ENCODE measurements at regions not wholly inside any gene's neighbourhood (a gene's known extent, or its start where the extent isn't known, plus 50 kb on each side); places are given as distances from the start of the nearest gene placed in this dataset.

GRCh38 chr4:188958346-188958745, 819.1 kb downstream of the TRIML1 start:
- Histone ChIP-seq H3F3A (ENCODE audit: control insufficient read depth, insufficient read depth) (no peaks in the 10 kb centered on the region), H3K4me2 (ENCODE audit: low read length) (no peak overlapping the region), H3K79me2 (ENCODE audit: control insufficient read depth, low read length) (no peaks in the 10 kb centered on the region), H3K9me2 (replicated peaks; ENCODE audit: control insufficient read depth, low read length) (no peaks in the 10 kb centered on the region), H3K9me3 (ENCODE audit: control insufficient read depth, insufficient read depth, low read length) (no peaks in the 10 kb centered on the region), H3K36me3 (ENCODE audit: control insufficient read depth, low read length) (no peaks in the 10 kb centered on the region), H4K20me1 (ENCODE audit: control insufficient read depth, insufficient read depth, low read depth, low read length) (no peaks in the 10 kb centered on the region), H3K4me3 (ENCODE audit: low read length) (no peak overlapping the region), H3K27me3 (ENCODE audit: control insufficient read depth, low read length) (no peaks in the 10 kb centered on the region), H3K27ac (ENCODE audit: low read depth, low read length) (no peak overlapping the region), H3K4me1 (ENCODE audit: control insufficient read depth, low read length) (no peaks in the 10 kb centered on the region)
- TF ChIP-seq EZH2phosphoT487 (IDR thresholded peaks at IDR 0.05; ENCODE audit: borderline replicate concordance, low read length): no peak
- no peak for TF ChIP-seq CTCF (IDR thresholded peaks at IDR 0.05; ENCODE audit: low read depth, low read length, poor library complexity, severe bottlenecking)

GRCh38 chr4:188959424-188959823, 820.2 kb downstream of the TRIML1 start:
- H3F3A ChIP-seq (ENCODE audit: control insufficient read depth, insufficient read depth): no peaks in the 10 kb centered on the region
- H3K36me3 ChIP-seq (ENCODE audit: control insufficient read depth, low read length): no peaks in the 10 kb centered on the region
- H3K4me3 ChIP-seq (ENCODE audit: low read length): no peak overlapping the region
- no peaks in the 10 kb centered on the region for H3K9me2 ChIP-seq (replicated peaks; ENCODE audit: control insufficient read depth, low read length)
- H3K27me3 ChIP-seq (ENCODE audit: control insufficient read depth, low read length): no peaks in the 10 kb centered on the region
- H3K9me3 ChIP-seq (ENCODE audit: control insufficient read depth, insufficient read depth, low read length): no peaks in the 10 kb centered on the region
- no peak overlapping the region for H3K4me2 ChIP-seq (ENCODE audit: low read length)
- no peaks in the 10 kb centered on the region for H3K4me1 ChIP-seq (ENCODE audit: control insufficient read depth, low read length)
- no peak overlapping the region for H3K27ac ChIP-seq (ENCODE audit: low read depth, low read length)
- no peak for TF ChIP-seq EZH2phosphoT487 (IDR thresholded peaks at IDR 0.05; ENCODE audit: borderline replicate concordance, low read length)
- no peak for TF ChIP-seq CTCF (IDR thresholded peaks at IDR 0.05; ENCODE audit: low read depth, low read length, poor library complexity, severe bottlenecking)
- H4K20me1 ChIP-seq (ENCODE audit: control insufficient read depth, insufficient read depth, low read depth, low read length): no peaks in the 10 kb centered on the region
- no peaks in the 10 kb centered on the region for H3K79me2 ChIP-seq (ENCODE audit: control insufficient read depth, low read length)

- Histone ChIP-seq H3K4me3 (ENCODE audit: low read length) (no peak overlapping the region), H3K4me1 (ENCODE audit: control insufficient read depth, low read length) (no peaks in the 10 kb centered on the region), H3K36me3 (ENCODE audit: control insufficient read depth, low read length) (no peaks in the 10 kb centered on the region), H3K9me2 (replicated peaks; ENCODE audit: control insufficient read depth, low read length) (no peaks in the 10 kb centered on the region), H3K79me2 (ENCODE audit: control insufficient read depth, low read length) (no peaks in the 10 kb centered on the region), H3K4me2 (ENCODE audit: low read length) (no peak overlapping the region), H3K27me3 (ENCODE audit: control insufficient read depth, low read length) (no peaks in the 10 kb centered on the region), H3K9me3 (ENCODE audit: control insufficient read depth, insufficient read depth, low read length) (no peaks in the 10 kb centered on the region), H4K20me1 (ENCODE audit: control insufficient read depth, insufficient read depth, low read depth, low read length) (no peaks in the 10 kb centered on the region), H3K27ac (ENCODE audit: low read depth, low read length) (no peak overlapping the region), H3F3A (ENCODE audit: control insufficient read depth, insufficient read depth) (no peaks in the 10 kb centered on the region)
- TF ChIP-seq EZH2phosphoT487 (IDR thresholded peaks at IDR 0.05; ENCODE audit: borderline replicate concordance, low read length) (no peak), CTCF (IDR thresholded peaks at IDR 0.05; ENCODE audit: low read depth, low read length, poor library complexity, severe bottlenecking) (no peak)
These were observed 821.3 kb downstream of the TRIML1 start for GRCh38 chr4:188960411-188961093.

All from DOHH2 (cell line).